Mesothelial cell of epicardium (in vitro differentiated cells): ENCODE measurements at regions not wholly inside any gene's neighbourhood (a gene's known extent, or its start where the extent isn't known, plus 50 kb on each side); places are given as distances from the start of the nearest gene placed in this dataset.

Experiments used
- DNase-seq, 2 experiments: peaks; one replicate each; pipeline ENCODE4 v3.0.0; 2021; ENCODE audit warnings: low spot score in 2 of 2; ENCODE audit not compliant: unreplicated experiment in 2 of 2
- H3K27ac Mint-ChIP-seq: 2 replicates; pipeline ENCODE4 v1.8.0; 2021; ENCODE audit warnings: mixed read lengths
- H3K27me3 Mint-ChIP-seq: 2 replicates; pipeline ENCODE4 v1.8.0; 2021; ENCODE audit warnings: low read depth, mixed read lengths
- H3K36me3 Mint-ChIP-seq: 2 replicates; pipeline ENCODE4 v1.8.0; 2021; ENCODE audit warnings: mixed read lengths
- H3K4me1 Mint-ChIP-seq: 2 replicates; pipeline ENCODE4 v1.8.0; 2021; ENCODE audit warnings: mixed read lengths
- H3K4me3 Mint-ChIP-seq: 2 replicates; pipeline ENCODE4 v1.8.0; 2021; ENCODE audit warnings: mild to moderate bottlenecking, moderate library complexity, mixed read lengths
- H3K9me3 Mint-ChIP-seq: 2 replicates; pipeline ENCODE4 v1.8.0; 2021; ENCODE audit warnings: mixed read lengths
- TF ChIP-seq, protein P1 (sequence below): fragments of 200-600 bp; sonication (generic); IDR thresholded peaks from one replicate; pipeline ENCODE4 v1.5.0; 2021; ENCODE audit warnings: antibody characterized with exemption; ENCODE audit not compliant: unreplicated experiment

DNA sequence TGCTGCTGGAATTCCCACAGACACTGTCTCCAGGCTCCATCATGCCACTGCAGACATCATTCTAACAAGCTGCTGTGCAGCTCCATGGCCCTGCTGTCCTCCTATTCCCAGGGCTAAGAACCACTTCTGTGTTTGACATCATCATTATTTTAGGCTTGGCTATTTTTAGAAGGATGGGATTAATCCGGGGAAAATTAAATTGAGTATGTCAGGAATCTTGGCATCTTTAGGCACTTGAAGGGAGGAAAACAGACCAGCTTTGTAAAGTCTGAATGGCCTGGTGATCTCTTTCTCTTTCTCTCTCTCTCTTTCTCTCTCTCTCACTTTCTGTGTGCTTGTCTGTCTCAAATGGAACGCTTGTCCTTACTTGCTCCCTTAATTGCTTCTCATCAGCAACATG is 568.3 kb upstream of the FLRT2 start:
- peaks cover 17% of the 10 kb centered on the region for H3K9me3 Mint-ChIP-seq
- H3K27me3 Mint-ChIP-seq, result no peaks in the 10 kb centered on the region
- peaks cover 2% of the 10 kb centered on the region for H3K4me1 Mint-ChIP-seq
- H3K27ac Mint-ChIP-seq, result no peak overlapping the region
- DNase-seq, result no peak
- no peak overlapping the region for H3K4me3 Mint-ChIP-seq
- H3K36me3 Mint-ChIP-seq, result no peaks in the 10 kb centered on the region
- TF ChIP-seq, protein P1, sequence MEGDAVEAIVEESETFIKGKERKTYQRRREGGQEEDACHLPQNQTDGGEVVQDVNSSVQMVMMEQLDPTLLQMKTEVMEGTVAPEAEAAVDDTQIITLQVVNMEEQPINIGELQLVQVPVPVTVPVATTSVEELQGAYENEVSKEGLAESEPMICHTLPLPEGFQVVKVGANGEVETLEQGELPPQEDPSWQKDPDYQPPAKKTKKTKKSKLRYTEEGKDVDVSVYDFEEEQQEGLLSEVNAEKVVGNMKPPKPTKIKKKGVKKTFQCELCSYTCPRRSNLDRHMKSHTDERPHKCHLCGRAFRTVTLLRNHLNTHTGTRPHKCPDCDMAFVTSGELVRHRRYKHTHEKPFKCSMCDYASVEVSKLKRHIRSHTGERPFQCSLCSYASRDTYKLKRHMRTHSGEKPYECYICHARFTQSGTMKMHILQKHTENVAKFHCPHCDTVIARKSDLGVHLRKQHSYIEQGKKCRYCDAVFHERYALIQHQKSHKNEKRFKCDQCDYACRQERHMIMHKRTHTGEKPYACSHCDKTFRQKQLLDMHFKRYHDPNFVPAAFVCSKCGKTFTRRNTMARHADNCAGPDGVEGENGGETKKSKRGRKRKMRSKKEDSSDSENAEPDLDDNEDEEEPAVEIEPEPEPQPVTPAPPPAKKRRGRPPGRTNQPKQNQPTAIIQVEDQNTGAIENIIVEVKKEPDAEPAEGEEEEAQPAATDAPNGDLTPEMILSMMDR, result no peak

DNA sequence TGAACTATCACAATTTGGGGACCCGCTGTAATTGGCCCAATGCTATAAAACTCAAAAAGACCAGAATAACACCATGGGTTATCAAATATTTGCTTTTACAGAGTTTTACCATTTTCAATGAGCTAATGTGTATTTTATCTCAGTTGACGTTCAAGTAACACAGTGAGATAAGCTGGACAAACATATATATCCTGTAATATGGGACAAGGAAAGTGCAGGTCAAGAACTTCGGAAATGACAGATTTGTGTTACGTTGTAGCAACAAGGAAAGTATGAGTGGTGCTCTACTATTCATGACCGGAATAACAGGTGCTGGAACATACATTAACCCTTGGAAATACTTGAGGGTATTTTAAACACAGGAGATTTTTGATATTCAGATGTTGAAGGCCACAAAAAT is 566.4 kb upstream of the FLRT2 start:
- Mint-ChIP-seq H3K4me3 (no peak overlapping the region), H3K27me3 (no peaks in the 10 kb centered on the region), H3K9me3 (peaks cover 11% of the 10 kb centered on the region), H3K36me3 (no peaks in the 10 kb centered on the region), H3K27ac (no peak overlapping the region), H3K4me1 (peaks cover 2% of the 10 kb centered on the region)
- no peak for DNase-seq
- TF ChIP-seq, protein P1, result no peak

DNA sequence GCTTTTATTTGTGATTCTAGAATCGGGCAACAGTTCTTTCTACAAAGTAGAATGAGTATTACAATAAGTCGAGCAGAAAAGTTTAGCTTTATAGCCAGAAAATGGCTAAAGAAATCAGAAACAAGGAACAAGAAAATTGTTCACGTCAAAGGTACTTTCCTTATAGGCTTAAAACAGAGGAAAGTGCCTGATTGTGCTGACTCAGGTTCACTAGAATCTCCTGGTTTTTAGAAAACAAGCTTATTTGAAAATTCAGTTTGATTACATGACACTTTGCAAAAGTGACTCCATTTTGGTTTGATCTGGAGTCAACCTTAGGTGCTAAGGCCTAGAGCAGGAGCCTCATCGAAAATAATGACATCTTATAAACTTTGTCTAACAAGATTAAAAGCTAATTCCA is 564.7 kb upstream of the FLRT2 start:
- no peak for DNase-seq
- TF ChIP-seq, protein P1, result no peak
- Mint-ChIP-seq H3K4me1 (peaks cover 2% of the 10 kb centered on the region), H3K4me3 (no peak overlapping the region), H3K36me3 (no peaks in the 10 kb centered on the region), H3K9me3 (no peaks in the 10 kb centered on the region), H3K27me3 (no peaks in the 10 kb centered on the region), H3K27ac (no peak overlapping the region)

DNA sequence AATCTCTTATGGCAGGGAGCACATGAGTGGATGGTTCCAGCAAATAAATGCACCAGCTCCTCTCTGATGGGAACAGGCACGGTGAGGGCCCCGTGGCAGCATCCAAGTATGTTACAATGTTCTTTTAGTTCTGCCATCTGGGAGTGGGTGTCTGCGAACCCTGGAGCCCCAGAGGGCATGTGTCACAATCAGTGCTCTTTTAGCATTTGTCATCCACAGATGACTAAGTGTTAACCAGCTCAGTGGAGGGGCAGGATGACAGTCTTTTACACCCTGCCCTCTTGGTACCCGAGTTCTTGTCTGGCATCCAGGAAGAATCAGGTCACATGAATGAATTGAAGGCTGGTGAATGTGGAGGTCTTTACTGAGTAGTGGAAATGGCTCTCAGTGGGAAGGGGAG is 560.4 kb upstream of the FLRT2 start:
- Mint-ChIP-seq H3K27ac (no peak overlapping the region), H3K4me3 (no peak overlapping the region), H3K9me3 (no peaks in the 10 kb centered on the region), H3K36me3 (no peaks in the 10 kb centered on the region), H3K27me3 (no peaks in the 10 kb centered on the region), H3K4me1 (no peaks in the 10 kb centered on the region)
- DNase-seq, result no peak
- TF ChIP-seq, protein P1, result no peak

DNA sequence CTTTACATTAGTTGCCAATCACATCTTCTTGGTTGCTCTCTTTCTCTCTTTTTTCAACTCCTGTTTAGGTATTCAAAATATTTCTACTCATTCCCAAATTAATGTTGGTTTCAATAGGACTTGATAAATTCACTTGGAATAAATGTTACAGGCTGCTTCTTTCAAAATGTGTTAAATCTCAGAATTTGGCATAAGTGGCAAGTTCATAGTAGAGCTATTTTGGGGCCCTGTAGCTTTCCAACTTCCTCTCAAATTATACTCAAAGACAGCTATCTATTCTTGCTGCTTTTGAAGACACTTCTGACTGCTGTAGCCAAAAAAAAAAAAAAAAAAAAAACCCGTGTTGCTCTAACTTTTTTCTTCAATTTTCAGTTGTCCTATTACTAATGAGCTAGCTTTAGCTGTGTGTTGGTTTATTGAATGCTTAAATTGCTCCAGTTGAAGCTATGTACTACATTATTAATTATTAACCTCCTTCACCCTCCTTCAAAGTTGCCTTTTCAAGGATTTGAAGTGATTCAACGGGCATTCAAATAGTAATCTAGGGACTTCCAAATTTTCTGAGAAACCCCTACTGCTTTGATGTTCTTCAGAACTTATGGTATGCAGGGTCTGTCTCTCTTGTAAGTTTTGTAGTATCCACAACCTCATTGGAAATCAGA is 554.6 kb upstream of the FLRT2 start:
- TF ChIP-seq, protein P1, result no peak

DNA sequence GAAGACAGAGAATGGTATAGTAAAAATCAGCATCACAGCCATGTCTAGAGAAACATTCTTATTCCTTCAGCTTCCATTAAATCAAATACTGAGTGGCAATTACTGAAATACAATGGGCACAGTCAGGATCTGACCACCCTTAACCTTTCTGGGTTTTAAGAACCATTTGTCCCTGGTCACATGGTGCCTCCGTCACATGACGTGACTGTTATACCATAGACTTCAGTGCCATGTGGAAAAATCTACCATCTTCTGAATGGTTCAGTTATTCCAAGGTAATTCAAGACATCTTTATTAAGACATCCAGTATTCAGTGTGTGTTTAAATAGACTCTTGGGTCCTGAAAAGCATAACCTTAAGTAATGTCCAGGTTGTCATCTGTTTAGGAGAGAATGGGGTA is 553.1 kb upstream of the FLRT2 start:
- no peak overlapping the region for H3K27ac Mint-ChIP-seq
- H3K9me3 Mint-ChIP-seq, result no peaks in the 10 kb centered on the region
- no peak for DNase-seq
- TF ChIP-seq, protein P1, result no peak
- no peaks in the 10 kb centered on the region for H3K27me3 Mint-ChIP-seq
- no peak overlapping the region for H3K4me3 Mint-ChIP-seq
- H3K36me3 Mint-ChIP-seq, result no peaks in the 10 kb centered on the region
- peaks cover 13% of the 10 kb centered on the region for H3K4me1 Mint-ChIP-seq

More for the DNA sequence above, 554.6 kb upstream of the FLRT2 start:
- DNase-seq, result no peak
- H3K4me1 Mint-ChIP-seq, result peaks cover 13% of the 10 kb centered on the region
- H3K27ac Mint-ChIP-seq, result peak overlapping the region; percentile 66
- H3K4me3 Mint-ChIP-seq, result no peak overlapping the region
- no peaks in the 10 kb centered on the region for H3K36me3 Mint-ChIP-seq
- H3K9me3 Mint-ChIP-seq, result no peaks in the 10 kb centered on the region
- H3K27me3 Mint-ChIP-seq, result no peaks in the 10 kb centered on the region
